HCT116 (cell line): ENCODE measurements at regions not wholly inside any gene's neighbourhood (a gene's known extent, or its start where the extent isn't known, plus 50 kb on each side); places are given as distances from the start of the nearest gene placed in this dataset.

Experiments
- ATAC-seq: fragments of 200-7000 bp; cut with Tn5 transposase; 2 replicates; pipeline ENCODE4 v1.9.1; 2020; ENCODE audit warnings: mild to moderate bottlenecking, moderate library complexity
- BruUV-seq: library from RNA; stranded (reverse); fragments of 400-500 nt; replicated peaks from 2 replicates; lab custom pipeline; 2021; lab: Mats Ljungman, UMichigan
- CTCF ChIA-PET: fragments of 300-600 bp; sonication (Branson Sonifier 250); formaldehyde crosslinking; loops from one replicate; lab custom pipeline; 2021; ENCODE audit warnings: antibody characterized with exemption; lab: Charles Lee
- POLR2A ChIA-PET: fragments of 300-600, 350-600 bp; sonication (Branson Sonifier 250); formaldehyde crosslinking; loops from one replicate; lab custom pipeline; 2021; ENCODE audit warnings: antibody characterized with exemption; lab: Charles Lee
- RAD21 ChIA-PET, 2 experiments: fragments of 300-600 bp; sonication (Branson Sonifier 250); formaldehyde crosslinking; loops; one replicate each; lab custom pipeline; 2023; ENCODE audit warnings: low total read pairs in 2 of 2; ENCODE audit not compliant: uncharacterized antibody in 2 of 2, unreplicated experiment in 2 of 2, low non-redundant PET in 1 of 2; lab: Charles Lee
- DNase-seq: peaks from one replicate; pipeline ENCODE4 v3.0.0-alpha.2; 2010; ENCODE audit warnings: low read depth, low spot score
- H2AFZ ChIP-seq: fragments of 200-600 bp; shearing (Covaris generic), sonication (generic); 2 replicates; pipeline ENCODE4 v1.6.1; 2017; ENCODE audit warnings: low read depth, mixed run types, mixed read lengths, antibody characterized with exemption, low read length; ENCODE audit not compliant: poor library complexity, severe bottlenecking
- H3K27ac ChIP-seq: 2 replicates; pipeline ENCODE4 v1.5.1; 2012; ENCODE audit warnings: low read depth, low read length
- H3K27me3 ChIP-seq: fragments of 200-600 bp; sonication (generic); 2 replicates; pipeline ENCODE4 v1.6.1; 2016; ENCODE audit warnings: mixed run types, low read length, mixed read lengths; ENCODE audit not compliant: insufficient read depth
- H3K36me3 ChIP-seq, 2 experiments: fragments of 200-500 bp in 1 of 2; fragments of 200-600 bp in 1 of 2; sonication (Bioruptor generic) in 1 of 2; sonication (generic) in 1 of 2; 2 replicates each; pipeline versions ENCODE4 v1.5.1 to v1.6.1; 2014 to 2016; ENCODE audit warnings: low read length in 2 of 2, inconsistent platforms in 1 of 2, mixed read lengths in 1 of 2, mixed run types in 1 of 2; ENCODE audit not compliant: insufficient read depth in 2 of 2, control insufficient read depth in 1 of 2
- H3K4me1 ChIP-seq, 2 experiments: fragments of 200-600 bp in 1 of 2; sonication (generic) in 1 of 2; 2 replicates each; pipeline versions ENCODE4 v1.5.1 to v1.6.1; 2012 to 2017; ENCODE audit warnings: low read length in 2 of 2, inconsistent platforms in 1 of 2, mild to moderate bottlenecking in 1 of 2, mixed read lengths in 1 of 2, mixed run types in 1 of 2, moderate library complexity in 1 of 2; ENCODE audit not compliant: insufficient read depth in 2 of 2, control insufficient read depth in 1 of 2
- H3K4me2 ChIP-seq: fragments of 200-600 bp; sonication (generic); 2 replicates; pipeline ENCODE4 v1.6.1; 2017; ENCODE audit warnings: mixed run types, low read length, mixed read lengths
- H3K4me3 ChIP-seq, 2 experiments: fragments of 200-600 bp in 1 of 2; sonication (generic) in 1 of 2; replicated peaks in 1 of 2; 2 replicates each; pipeline ENCODE4 v1.5.1; 2011 to 2016; ENCODE audit warnings: low read length in 2 of 2, control low read depth in 1 of 2, low read depth in 1 of 2, mild to moderate bottlenecking in 1 of 2, mixed read lengths in 1 of 2, mixed run types in 1 of 2
- H3K79me2 ChIP-seq: fragments of 200-600 bp; sonication (generic); 2 replicates; pipeline ENCODE4 v1.6.1; 2017; ENCODE audit warnings: mild to moderate bottlenecking, mixed run types, low read length, moderate library complexity, mixed read lengths; ENCODE audit not compliant: insufficient read depth
- H3K9ac ChIP-seq: fragments of 200-600 bp; sonication (generic); 2 replicates; pipeline ENCODE4 v1.6.1; 2016; ENCODE audit warnings: low read length, mixed read lengths
- H3K9me2 ChIP-seq: fragments of 200-600 bp; sonication (generic), shearing (Covaris generic); 2 replicates; pipeline ENCODE4 v1.6.1; 2017; ENCODE audit warnings: mixed run types, mild to moderate bottlenecking, moderate library complexity; ENCODE audit not compliant: insufficient read depth
- H3K9me3 ChIP-seq, 2 experiments: fragments of 200-500 bp in 1 of 2; fragments of 200-600 bp in 1 of 2; sonication (Bioruptor generic) in 1 of 2; sonication (generic) in 1 of 2; 2 replicates each; pipeline ENCODE4 v1.6.1; 2014 to 2017; ENCODE audit warnings: low read length in 2 of 2, mixed read lengths in 2 of 2, inconsistent platforms in 1 of 2, low read depth in 1 of 2, mild to moderate bottlenecking in 1 of 2, mixed run types in 1 of 2, moderate library complexity in 1 of 2; ENCODE audit not compliant: control insufficient read depth in 1 of 2, insufficient read depth in 1 of 2
- H4K20me1 ChIP-seq: fragments of 200-600 bp; sonication (generic), shearing (Covaris generic); 2 replicates; pipeline ENCODE4 v1.6.1; 2017; ENCODE audit warnings: mixed run types, mild to moderate bottlenecking, moderate library complexity; ENCODE audit not compliant: insufficient read depth
- SP1 ChIP-seq: IDR thresholded peaks from 2 replicates; pipeline ENCODE4 v1.6.1; 2012; ENCODE audit warnings: low read depth
- ZBTB33 ChIP-seq: IDR thresholded peaks from 2 replicates; pipeline ENCODE4 v1.6.1; 2011; ENCODE audit warnings: mild to moderate bottlenecking, low read length, moderate library complexity; ENCODE audit not compliant: insufficient replicate concordance; ENCODE audit errors: extremely low read depth
- intact Hi-C: fragments of 100-400 bp; cut with micrococcal nuclease; formaldehyde crosslinking; loops from 2 replicates; pipeline ENCODE4 v1.10.0; 2022
- TF ChIP-seq, protein P1 (sequence below): IDR thresholded peaks from 2 replicates; pipeline ENCODE4 v1.6.1; 2012; ENCODE audit warnings: low read depth
- TF ChIP-seq, protein P2 (sequence below): IDR thresholded peaks from 2 replicates; pipeline ENCODE4 v1.6.1; 2012

DNA sequence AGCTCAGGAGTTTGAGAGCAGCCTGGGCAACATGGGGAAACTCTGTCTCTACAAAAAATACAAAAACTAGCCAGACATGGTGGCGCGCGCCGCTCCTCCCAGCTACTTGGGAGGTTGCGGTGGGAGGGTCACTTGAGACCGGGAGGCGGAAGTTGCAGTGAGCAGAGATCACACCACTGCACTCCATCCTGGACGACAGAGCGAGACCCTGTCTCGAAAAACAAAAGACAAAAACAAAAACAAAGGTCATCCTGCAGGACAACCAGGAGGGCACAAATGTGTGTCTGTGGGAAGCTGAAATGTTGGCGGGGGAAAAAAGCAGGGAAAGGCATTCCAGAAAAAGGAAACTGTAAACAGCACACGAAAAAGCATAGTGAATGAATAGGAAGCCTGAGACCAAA, 104.1 kb upstream of the HNRNPU start:
- Histone ChIP-seq H3K4me3 (no peak overlapping the region), H3K4me2 (0 out of 2 replicates have a peak overlapping the region, but pooled peaks have one; percentile 85), H3K27me3 (no peaks in the 10 kb centered on the region), H3K79me2 (peaks cover 5% of the 10 kb centered on the region; the same call in 1 of the 2 replicates), H3K9me2 (no peaks in the 10 kb centered on the region)
- no TSS peak for BruUV-seq
- ChIA-PET RAD21 (no interaction called here), CTCF (no interaction called here)
- TF ChIP-seq, protein P1, sequence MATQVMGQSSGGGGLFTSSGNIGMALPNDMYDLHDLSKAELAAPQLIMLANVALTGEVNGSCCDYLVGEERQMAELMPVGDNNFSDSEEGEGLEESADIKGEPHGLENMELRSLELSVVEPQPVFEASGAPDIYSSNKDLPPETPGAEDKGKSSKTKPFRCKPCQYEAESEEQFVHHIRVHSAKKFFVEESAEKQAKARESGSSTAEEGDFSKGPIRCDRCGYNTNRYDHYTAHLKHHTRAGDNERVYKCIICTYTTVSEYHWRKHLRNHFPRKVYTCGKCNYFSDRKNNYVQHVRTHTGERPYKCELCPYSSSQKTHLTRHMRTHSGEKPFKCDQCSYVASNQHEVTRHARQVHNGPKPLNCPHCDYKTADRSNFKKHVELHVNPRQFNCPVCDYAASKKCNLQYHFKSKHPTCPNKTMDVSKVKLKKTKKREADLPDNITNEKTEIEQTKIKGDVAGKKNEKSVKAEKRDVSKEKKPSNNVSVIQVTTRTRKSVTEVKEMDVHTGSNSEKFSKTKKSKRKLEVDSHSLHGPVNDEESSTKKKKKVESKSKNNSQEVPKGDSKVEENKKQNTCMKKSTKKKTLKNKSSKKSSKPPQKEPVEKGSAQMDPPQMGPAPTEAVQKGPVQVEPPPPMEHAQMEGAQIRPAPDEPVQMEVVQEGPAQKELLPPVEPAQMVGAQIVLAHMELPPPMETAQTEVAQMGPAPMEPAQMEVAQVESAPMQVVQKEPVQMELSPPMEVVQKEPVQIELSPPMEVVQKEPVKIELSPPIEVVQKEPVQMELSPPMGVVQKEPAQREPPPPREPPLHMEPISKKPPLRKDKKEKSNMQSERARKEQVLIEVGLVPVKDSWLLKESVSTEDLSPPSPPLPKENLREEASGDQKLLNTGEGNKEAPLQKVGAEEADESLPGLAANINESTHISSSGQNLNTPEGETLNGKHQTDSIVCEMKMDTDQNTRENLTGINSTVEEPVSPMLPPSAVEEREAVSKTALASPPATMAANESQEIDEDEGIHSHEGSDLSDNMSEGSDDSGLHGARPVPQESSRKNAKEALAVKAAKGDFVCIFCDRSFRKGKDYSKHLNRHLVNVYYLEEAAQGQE = no peak
- TF ChIP-seq, protein P2, sequence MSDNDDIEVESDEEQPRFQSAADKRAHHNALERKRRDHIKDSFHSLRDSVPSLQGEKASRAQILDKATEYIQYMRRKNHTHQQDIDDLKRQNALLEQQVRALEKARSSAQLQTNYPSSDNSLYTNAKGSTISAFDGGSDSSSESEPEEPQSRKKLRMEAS = no peak
- TF ChIP-seq ZBTB33 (no peak), SP1 (no peak)
- TF ChIP-seq, all 23 proteins: peak for 0
- Histone ChIP-seq H3K27ac (no peak overlapping the region; the same call in 1 of the 2 replicates), H2AFZ (no peak overlapping the region), H3K9ac (no peak overlapping the region), H3K4me1 (peaks cover 17 to 42% of the 10 kb centered on the region in 2 experiments; a peak in 3 of 4 replicates), H3K9me3 (no peaks in the 10 kb centered on the region), H4K20me1 (no peaks in the 10 kb centered on the region), H3K36me3 (no peaks in the 10 kb centered on the region)
- no peak for ATAC-seq
- DNase-seq = no peak
- POLR2A ChIA-PET = no interaction called here
- intact Hi-C loops = no loop called here
